HCT116 (cell line): ENCODE measurements at regions not wholly inside any gene's neighbourhood (a gene's known extent, or its start where the extent isn't known, plus 50 kb on each side); places are given as distances from the start of the nearest gene placed in this dataset.
"Not testable (repeated sequence)": the region's sequence is repeated elsewhere in the genome, so short reads cannot be mapped to it uniquely, and the experiment has no call there.

Experiments
- ATAC-seq: fragments of 200-7000 bp; cut with Tn5 transposase; 2 replicates; pipeline ENCODE4 v1.9.1; 2020; ENCODE audit warnings: mild to moderate bottlenecking, moderate library complexity
- BruUV-seq: library from RNA; stranded (reverse); fragments of 400-500 nt; replicated peaks from 2 replicates; lab custom pipeline; 2021; lab: Mats Ljungman, UMichigan
- CTCF ChIA-PET: fragments of 300-600 bp; sonication (Branson Sonifier 250); formaldehyde crosslinking; loops from one replicate; lab custom pipeline; 2021; ENCODE audit warnings: antibody characterized with exemption; lab: Charles Lee
- POLR2A ChIA-PET: fragments of 300-600, 350-600 bp; sonication (Branson Sonifier 250); formaldehyde crosslinking; loops from one replicate; lab custom pipeline; 2021; ENCODE audit warnings: antibody characterized with exemption; lab: Charles Lee
- RAD21 ChIA-PET, 2 experiments: fragments of 300-600 bp; sonication (Branson Sonifier 250); formaldehyde crosslinking; loops; one replicate each; lab custom pipeline; 2023; ENCODE audit warnings: low total read pairs in 2 of 2; ENCODE audit not compliant: uncharacterized antibody in 2 of 2, unreplicated experiment in 2 of 2, low non-redundant PET in 1 of 2; lab: Charles Lee
- DNase-seq: peaks from one replicate; pipeline ENCODE4 v3.0.0-alpha.2; 2010; ENCODE audit warnings: low read depth, low spot score
- H2AFZ ChIP-seq: fragments of 200-600 bp; shearing (Covaris generic), sonication (generic); 2 replicates; pipeline ENCODE4 v1.6.1; 2017; ENCODE audit warnings: low read depth, mixed run types, mixed read lengths, antibody characterized with exemption, low read length; ENCODE audit not compliant: poor library complexity, severe bottlenecking
- H3K27ac ChIP-seq: 2 replicates; pipeline ENCODE4 v1.5.1; 2012; ENCODE audit warnings: low read depth, low read length
- H3K27me3 ChIP-seq: fragments of 200-600 bp; sonication (generic); 2 replicates; pipeline ENCODE4 v1.6.1; 2016; ENCODE audit warnings: mixed run types, low read length, mixed read lengths; ENCODE audit not compliant: insufficient read depth
- H3K36me3 ChIP-seq, 2 experiments: fragments of 200-500 bp in 1 of 2; fragments of 200-600 bp in 1 of 2; sonication (Bioruptor generic) in 1 of 2; sonication (generic) in 1 of 2; 2 replicates each; pipeline versions ENCODE4 v1.5.1 to v1.6.1; 2014 to 2016; ENCODE audit warnings: low read length in 2 of 2, inconsistent platforms in 1 of 2, mixed read lengths in 1 of 2, mixed run types in 1 of 2; ENCODE audit not compliant: insufficient read depth in 2 of 2, control insufficient read depth in 1 of 2
- H3K4me1 ChIP-seq, 2 experiments: fragments of 200-600 bp in 1 of 2; sonication (generic) in 1 of 2; 2 replicates each; pipeline versions ENCODE4 v1.5.1 to v1.6.1; 2012 to 2017; ENCODE audit warnings: low read length in 2 of 2, inconsistent platforms in 1 of 2, mild to moderate bottlenecking in 1 of 2, mixed read lengths in 1 of 2, mixed run types in 1 of 2, moderate library complexity in 1 of 2; ENCODE audit not compliant: insufficient read depth in 2 of 2, control insufficient read depth in 1 of 2
- H3K4me2 ChIP-seq: fragments of 200-600 bp; sonication (generic); 2 replicates; pipeline ENCODE4 v1.6.1; 2017; ENCODE audit warnings: mixed run types, low read length, mixed read lengths
- H3K4me3 ChIP-seq, 2 experiments: fragments of 200-600 bp in 1 of 2; sonication (generic) in 1 of 2; replicated peaks in 1 of 2; 2 replicates each; pipeline ENCODE4 v1.5.1; 2011 to 2016; ENCODE audit warnings: low read length in 2 of 2, control low read depth in 1 of 2, low read depth in 1 of 2, mild to moderate bottlenecking in 1 of 2, mixed read lengths in 1 of 2, mixed run types in 1 of 2
- H3K79me2 ChIP-seq: fragments of 200-600 bp; sonication (generic); 2 replicates; pipeline ENCODE4 v1.6.1; 2017; ENCODE audit warnings: mild to moderate bottlenecking, mixed run types, low read length, moderate library complexity, mixed read lengths; ENCODE audit not compliant: insufficient read depth
- H3K9ac ChIP-seq: fragments of 200-600 bp; sonication (generic); 2 replicates; pipeline ENCODE4 v1.6.1; 2016; ENCODE audit warnings: low read length, mixed read lengths
- H3K9me2 ChIP-seq: fragments of 200-600 bp; sonication (generic), shearing (Covaris generic); 2 replicates; pipeline ENCODE4 v1.6.1; 2017; ENCODE audit warnings: mixed run types, mild to moderate bottlenecking, moderate library complexity; ENCODE audit not compliant: insufficient read depth
- H3K9me3 ChIP-seq, 2 experiments: fragments of 200-500 bp in 1 of 2; fragments of 200-600 bp in 1 of 2; sonication (Bioruptor generic) in 1 of 2; sonication (generic) in 1 of 2; 2 replicates each; pipeline ENCODE4 v1.6.1; 2014 to 2017; ENCODE audit warnings: low read length in 2 of 2, mixed read lengths in 2 of 2, inconsistent platforms in 1 of 2, low read depth in 1 of 2, mild to moderate bottlenecking in 1 of 2, mixed run types in 1 of 2, moderate library complexity in 1 of 2; ENCODE audit not compliant: control insufficient read depth in 1 of 2, insufficient read depth in 1 of 2
- H4K20me1 ChIP-seq: fragments of 200-600 bp; sonication (generic), shearing (Covaris generic); 2 replicates; pipeline ENCODE4 v1.6.1; 2017; ENCODE audit warnings: mixed run types, mild to moderate bottlenecking, moderate library complexity; ENCODE audit not compliant: insufficient read depth
- intact Hi-C: fragments of 100-400 bp; cut with micrococcal nuclease; formaldehyde crosslinking; loops from 2 replicates; pipeline ENCODE4 v1.10.0; 2022

- ATAC-seq, H3K4me1 ChIP-seq, POLR2A ChIA-PET, DNase-seq, H3K27me3 ChIP-seq, H3K4me3 ChIP-seq, RAD21 ChIA-PET, H3K27ac ChIP-seq, BruUV-seq, CTCF ChIA-PET, intact Hi-C loops, H3K9me2 ChIP-seq, H3K79me2 ChIP-seq, H4K20me1 ChIP-seq, H3K9ac ChIP-seq, H3K4me2 ChIP-seq, H3K9me3 ChIP-seq, H3K36me3 ChIP-seq, H2AFZ ChIP-seq: not testable (repeated sequence)
Observed at GRCh38 chr9:62745774-62746529, 1556.1 kb downstream of the SPATA31A7 start.
